ENCODE measurements at regions not wholly inside any gene's neighbourhood (a gene's known extent, or its start where the extent isn't known, plus 50 kb on each side); places are given as distances from the start of the nearest gene placed in this dataset.

DNA sequence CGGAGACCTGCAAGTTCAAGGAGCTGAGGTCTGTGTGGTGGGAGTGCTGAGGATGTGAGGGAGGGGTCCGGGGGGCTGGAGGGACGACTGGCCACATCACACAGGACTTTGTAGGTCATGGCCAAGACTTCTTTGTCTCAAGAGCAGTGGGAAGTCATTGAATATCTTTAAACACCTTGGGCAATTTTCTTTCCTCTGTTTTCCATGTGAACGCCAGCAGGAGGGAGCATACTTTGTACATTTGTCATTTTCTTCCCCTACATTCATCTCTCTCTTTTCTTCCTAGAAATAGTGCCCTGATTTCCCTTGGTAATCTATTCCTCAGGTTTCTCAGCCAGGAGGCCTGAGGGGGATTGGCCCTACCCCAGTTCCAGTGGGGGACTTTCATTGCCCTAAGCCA lies 153.7 kb upstream of the MSX2 start:
- TF ChIP-seq, protein P1, sequence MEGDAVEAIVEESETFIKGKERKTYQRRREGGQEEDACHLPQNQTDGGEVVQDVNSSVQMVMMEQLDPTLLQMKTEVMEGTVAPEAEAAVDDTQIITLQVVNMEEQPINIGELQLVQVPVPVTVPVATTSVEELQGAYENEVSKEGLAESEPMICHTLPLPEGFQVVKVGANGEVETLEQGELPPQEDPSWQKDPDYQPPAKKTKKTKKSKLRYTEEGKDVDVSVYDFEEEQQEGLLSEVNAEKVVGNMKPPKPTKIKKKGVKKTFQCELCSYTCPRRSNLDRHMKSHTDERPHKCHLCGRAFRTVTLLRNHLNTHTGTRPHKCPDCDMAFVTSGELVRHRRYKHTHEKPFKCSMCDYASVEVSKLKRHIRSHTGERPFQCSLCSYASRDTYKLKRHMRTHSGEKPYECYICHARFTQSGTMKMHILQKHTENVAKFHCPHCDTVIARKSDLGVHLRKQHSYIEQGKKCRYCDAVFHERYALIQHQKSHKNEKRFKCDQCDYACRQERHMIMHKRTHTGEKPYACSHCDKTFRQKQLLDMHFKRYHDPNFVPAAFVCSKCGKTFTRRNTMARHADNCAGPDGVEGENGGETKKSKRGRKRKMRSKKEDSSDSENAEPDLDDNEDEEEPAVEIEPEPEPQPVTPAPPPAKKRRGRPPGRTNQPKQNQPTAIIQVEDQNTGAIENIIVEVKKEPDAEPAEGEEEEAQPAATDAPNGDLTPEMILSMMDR (IDR thresholded peaks at IDR 0.05; ENCODE audit: low read depth, low read length, missing input control): no peak
- TF ChIP-seq FOXA2 (IDR thresholded peaks at IDR 0.05): no peak
- no peak for TF ChIP-seq JUND (IDR thresholded peaks at IDR 0.05)
- TF ChIP-seq MAX (IDR thresholded peaks at IDR 0.05): no peak
- TF ChIP-seq ATF3 (IDR thresholded peaks at IDR 0.05): no peak
- TF ChIP-seq YY1 (IDR thresholded peaks at IDR 0.05): no peak
